ENCODE measurements at regions not wholly inside any gene's neighbourhood (a gene's known extent, or its start where the extent isn't known, plus 50 kb on each side); places are given as distances from the start of the nearest gene placed in this dataset.
"Not testable (repeated sequence)": the region's sequence is repeated elsewhere in the genome, so short reads cannot be mapped to it uniquely, and the experiment has no call there.

DNA sequence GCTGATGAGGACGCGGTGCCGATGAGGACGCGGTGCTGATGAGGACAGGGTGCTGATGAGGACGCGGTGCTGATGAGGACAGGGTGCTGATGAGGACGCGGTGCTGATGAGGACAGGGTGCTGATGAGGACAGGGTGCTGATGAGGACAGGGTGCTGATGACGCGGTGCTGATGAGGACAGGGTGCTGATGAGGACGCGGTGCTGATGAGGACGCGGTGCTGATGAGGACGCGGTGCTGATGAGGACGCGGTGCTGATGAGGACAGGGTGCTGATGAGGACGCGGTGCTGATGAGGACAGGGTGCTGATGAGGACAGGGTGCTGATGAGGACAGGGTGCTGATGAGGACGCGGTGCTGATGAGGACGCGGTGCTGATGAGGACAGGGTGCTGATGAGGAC, 399.3 kb downstream of the SMOC2 start:
- DNase-seq = not testable (repeated sequence)

DNA sequence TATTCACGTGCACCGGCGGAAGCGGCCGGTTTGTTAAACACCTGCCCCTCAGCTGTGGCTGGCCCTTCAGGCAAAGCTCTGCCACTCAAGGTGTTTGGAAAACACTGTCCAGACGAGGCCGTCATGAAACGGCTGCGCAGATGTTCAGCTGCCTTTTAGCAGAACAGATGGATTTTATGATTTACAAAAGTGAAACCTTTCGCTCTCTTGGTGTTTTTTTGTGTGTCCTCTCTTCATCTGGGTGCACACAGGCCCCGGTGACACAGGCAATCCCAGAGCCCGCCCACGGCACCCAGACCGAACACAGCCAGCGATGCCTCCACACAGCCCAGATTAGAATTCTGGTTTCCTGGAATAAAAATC, 397.0 kb downstream of the SMOC2 start:
- no peak for DNase-seq

DNA sequence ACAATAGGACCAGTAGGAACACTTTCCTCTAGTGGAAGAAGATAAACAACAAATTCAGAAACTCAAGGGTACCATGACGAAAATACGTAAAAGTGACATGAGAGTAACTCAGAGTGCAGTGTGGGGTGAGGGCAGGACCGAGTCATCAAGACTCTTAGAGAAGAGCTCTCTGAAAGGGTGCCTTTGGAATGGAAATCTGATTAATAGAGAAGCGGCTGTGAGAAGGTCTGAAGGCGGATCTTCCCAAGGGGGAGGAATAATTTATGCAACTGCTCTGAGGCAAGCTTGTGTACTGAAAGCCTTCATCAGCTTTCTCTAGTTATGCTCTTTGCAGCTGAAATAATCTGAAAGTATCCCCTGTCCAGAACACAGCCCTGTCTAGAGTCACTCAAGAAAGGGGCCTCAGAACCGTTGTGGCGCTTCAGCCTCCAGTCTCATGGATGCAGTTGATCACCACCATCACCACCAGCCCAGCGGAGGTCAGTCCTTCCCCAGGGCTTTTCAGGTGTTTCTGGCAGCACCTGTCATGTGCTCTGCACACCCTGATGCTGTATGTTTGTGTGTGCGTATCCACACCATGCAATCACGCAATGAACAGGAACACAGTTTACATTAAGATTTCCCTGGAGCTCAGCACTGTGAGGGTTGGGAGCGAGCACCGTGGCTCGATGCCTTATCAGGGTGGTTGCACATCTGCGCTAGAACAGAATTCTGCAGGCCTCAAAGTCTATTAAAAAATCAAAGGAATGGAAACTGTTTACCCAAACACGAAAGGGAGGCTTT, 396.5 kb downstream of the SMOC2 start:
- no peak for DNase-seq

DNA sequence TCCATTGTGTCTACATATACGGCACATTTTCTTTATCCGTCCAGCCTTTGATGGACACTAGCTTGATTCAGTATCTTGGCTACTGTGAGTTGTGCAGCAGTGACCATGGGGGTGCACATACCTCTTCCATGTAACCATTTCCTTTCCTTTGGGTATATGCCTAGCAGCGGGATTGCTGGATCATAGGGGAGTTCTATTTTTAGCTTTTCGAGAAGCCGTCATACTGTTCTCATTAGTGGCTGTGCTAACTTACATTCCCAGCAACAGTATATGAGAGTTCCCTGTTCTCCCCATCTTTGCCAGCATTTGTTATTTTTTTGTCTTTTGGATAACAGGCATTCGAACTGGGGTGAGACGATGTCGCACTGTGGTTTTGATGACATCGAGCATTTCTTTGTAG, 395.0 kb downstream of the SMOC2 start:
- DNase-seq = no peak

DNA sequence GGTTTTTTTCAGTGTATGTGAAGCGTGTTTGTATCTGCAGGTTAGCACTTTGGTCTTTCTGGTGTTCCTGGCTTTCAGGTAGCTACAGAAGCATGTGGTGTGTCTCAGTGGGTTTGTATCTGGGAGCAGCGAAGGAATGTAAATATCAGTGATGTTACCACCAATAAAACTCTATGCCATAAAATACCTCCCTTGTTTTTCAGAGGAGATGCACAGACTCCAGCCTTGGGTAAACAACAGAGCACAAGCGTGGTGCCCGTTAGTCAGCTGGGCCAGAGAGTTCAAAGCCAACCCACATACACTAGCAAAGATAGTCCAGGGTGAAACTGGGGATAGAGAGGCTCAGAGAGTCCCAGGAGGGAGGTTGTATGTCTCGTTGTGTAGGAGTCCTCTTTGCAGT, 393.8 kb downstream of the SMOC2 start:
- no peak for DNase-seq

DNA sequence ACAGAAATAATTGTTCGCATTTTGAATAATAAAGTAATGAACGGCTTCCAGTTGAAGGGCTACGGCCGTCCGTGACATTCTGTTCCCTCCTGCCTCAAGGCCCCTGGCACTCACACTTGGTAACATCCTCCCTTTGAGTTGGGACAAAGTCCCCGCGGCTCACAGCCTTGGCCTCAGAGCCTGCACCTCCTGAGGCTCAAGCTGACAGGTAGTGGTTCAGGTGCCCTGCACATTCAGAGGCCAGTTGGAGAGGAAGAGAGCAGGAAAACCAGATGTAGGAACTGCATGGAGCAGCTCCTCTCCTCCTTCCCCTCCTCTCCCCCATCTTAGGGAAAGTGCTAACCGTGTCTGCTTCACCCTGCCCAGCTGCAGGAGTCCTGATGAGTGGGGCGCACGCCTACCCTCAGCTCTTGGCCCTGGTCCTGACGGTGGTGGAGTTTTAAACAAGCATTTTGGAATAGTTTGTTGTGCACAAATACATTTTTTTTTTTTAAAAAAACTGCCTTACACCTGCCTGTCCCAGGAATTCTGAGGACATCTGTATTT, 393.1 kb downstream of the SMOC2 start:
- no peak for DNase-seq

DNA sequence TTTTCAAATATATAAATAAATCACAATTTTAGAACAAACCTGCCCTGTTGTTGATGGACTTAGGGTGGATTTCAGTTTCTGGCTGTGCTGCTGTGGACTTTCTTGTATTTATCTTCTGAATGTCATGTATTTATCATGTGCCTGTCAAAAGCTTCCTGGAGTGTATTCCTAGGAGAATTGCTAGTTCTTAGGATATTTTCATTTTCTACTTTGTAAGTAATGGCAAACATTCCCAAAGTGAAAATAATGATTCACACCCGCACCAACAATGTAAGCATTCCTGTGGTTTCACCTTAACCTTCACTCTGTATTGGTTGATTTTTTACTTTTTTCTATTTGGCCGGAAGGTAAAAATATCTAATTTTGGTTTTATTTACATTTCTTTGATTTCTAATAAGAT, 387.8 kb downstream of the SMOC2 start:
- no peak for DNase-seq

DNA sequence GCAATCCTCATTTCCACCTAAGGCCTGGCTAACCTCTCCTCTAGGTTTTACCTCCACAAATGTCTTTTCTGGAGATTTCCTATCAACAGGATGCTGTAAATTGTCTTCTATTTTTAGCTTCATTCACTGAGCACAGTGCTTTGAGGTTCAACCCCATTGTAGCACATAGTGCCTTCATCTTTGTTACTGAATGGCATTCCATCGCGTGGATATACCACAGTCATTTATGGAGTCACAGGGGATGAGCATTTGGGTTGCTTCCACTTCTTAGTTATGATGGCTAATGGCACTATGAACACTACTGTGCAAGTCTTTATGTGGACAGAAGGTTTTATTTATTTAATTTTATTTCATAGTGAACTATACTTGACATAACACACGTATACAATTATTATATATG, 387.1 kb downstream of the SMOC2 start:
- no peak for DNase-seq

DNA sequence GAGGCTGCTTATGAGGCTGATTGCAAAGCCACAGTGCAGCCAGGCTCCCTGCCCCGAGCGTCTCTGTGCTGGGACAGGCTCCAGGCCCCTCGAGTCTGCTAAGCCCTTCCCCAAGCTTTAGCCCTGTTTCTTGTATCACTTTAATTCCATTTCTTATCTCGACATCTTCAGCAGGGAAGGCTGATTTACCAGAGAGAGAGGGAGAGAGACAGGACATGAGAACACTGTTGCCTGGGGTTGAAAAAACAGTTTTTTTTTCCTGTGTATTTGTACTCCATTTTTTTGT, 386.5 kb downstream of the SMOC2 start:
- DNase-seq = no peak

DNA sequence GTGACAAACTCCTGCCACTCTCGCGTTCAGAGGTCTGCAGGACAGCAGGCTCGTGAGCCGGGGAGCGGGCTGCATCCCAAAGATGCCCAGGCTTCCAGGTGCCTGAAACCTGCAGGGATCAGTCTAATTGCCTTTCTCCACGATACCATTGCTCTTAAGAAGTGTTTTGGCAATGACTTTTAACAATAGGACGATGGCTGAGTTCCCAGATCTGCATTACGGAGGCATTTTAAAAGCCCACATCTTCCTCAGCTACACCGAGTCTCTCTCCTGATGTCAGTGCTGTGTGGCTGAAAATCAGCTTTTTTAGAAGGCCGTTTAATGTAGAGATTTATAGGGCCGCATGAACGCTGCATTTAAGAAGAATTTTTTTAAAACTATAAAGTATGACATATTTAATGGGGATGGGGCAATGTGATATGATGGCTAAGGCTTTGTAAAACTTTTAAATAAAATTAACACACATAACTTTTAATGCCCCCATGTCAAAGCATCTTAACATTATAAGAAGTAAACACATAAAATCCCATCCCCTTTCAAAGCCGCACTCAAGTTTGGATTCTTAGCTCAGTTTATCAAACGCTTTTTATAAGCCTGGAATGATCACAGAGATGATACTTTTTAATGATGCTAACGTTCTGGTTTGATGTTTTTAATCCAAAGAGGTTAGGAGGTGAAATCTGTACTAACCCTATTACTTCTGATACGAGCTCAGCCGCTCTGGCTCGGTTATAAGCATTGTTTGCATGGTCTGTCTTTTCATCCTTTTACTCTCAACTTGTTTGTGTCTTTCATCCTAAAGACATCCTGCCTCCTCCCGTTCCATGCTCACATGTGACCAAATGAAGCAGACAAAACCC, 386.0 kb downstream of the SMOC2 start:
- DNase-seq = no peak

DNA sequence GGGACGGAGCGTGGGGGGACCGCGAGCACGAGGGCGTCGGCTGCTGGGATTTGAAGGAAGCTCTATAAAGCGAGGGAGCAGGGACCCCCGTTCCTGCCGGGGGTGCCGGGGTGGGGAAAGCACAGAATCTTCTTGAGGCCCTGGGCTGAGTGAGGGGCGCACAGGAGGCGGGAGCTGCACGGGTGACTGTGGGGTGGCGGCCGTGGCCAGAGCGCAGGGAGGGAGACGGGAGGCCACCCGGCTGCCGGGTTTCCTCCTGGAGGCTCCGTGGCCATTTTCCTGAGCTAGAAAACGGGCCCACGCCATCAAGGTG, 385.1 kb downstream of the SMOC2 start:
- DNase-seq = no peak

DNA sequence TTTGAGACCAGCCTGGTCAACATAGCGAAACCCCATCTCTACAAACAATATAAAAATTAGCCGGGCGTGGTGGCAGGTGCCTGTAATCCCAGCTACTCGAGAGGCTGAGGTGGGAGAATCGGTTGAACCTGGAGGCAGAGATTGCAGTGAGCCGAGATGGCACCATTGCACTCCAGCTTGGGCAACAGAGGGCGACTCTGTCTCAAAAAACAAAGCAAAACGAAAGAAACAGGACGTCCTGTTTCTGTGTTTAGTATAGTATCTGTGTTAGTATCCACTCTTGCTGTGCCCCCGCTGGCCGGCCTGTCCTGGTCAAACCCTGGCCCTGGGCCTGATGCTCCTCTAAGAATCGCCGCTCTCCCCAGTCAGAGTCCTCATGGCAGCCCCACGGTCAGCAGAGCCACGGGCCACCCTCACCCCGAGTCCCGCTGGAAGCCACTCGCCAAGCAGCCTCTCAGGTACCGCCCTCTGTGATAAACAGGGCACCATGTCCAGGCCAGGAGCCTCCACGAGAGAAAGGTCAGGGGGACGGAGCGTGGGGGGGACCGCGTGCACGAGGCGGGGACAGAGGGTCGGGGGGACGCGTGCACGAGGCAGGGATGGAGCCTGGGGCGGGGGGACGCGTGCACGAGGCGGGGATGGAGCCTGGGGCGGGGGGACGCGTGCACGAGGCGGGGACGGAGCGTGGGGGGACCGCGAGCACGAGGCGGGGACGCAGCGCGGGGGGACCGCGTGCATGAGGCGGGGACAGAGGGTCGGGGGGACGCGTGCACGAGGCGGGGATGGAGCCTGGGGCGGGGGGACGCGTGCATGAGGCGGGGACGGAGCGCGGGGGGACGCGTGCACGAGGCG, 384.5 kb downstream of the SMOC2 start:
- no peak for DNase-seq

DNA sequence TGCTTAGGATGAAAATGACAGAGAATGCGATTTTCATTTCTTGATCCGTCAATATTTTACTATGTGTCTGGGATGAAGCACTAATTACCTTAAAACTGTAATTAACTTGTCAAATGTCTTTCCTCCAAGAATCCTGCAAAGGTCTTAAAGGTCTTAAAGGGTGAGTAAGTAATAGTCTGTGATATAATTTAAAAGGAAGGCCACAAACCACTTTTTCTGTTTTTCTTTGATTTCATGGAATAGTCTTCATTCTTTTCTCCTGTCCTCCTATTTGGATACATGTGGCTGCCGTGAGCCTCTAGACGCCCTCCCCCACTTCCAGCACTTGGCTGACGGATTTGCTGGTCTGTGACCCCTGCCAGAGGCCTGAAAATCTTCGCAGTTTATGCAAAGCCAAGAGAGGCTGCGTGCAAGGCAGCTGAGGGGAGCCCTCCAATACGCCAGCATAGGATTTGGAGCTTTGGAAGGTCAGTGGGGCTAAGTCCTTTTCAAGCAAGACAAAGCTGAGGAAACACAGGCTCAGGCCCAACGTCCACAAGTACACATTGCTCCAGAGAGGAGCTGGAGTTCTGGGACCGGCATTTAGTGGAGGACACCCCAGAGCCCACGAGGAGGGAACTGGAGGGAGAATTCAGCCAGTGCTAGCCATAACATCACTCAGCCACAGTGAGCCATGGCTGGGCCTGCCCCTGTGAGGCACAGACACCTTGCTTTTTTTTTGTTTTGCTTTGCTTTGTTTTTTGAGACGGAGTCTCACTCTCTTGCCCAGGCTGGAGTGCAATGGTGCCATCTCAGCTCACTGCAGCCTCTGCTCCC, 382.6 kb downstream of the SMOC2 start:
- no peak for DNase-seq

DNA sequence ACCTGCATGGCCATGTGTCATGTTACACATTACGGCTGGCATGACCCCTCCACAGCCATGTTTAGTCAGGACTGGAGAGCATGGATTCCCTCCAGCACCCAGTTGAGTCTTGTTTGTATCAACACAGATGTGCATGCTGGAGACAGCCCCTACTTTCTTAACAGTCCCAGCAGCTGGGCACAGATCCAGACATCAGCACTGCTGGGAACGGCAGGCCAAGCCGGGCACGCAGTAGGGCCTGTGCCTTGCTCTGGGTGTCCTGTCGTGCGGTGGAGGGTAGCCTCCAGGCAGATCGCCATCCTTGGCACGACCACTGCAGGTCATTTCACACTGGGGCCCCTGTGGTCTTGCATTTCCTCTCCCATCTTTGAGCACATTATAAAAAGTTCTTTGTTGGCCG, 381.4 kb downstream of the SMOC2 start:
- DNase-seq = no peak

DNA sequence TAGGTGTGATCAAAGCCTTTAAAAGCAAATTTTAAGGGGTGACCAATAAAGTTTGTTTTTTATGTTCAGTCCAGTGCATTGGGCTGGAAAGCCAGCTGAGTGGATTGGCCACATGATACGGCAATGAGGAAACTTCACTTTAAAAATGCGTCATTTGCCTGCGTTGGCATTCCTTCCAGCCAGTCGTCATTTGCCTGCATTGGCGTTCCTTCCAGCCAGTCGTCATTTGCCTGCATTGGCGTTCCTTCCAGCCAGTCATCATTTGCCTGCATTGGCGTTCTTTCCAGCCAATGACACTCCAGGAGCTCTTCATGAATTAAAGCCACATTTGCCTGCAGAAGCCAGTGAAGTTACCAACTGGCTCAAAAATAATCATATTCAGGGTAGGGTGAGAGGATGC, 378.6 kb downstream of the SMOC2 start:
- DNase-seq = no peak

DNA sequence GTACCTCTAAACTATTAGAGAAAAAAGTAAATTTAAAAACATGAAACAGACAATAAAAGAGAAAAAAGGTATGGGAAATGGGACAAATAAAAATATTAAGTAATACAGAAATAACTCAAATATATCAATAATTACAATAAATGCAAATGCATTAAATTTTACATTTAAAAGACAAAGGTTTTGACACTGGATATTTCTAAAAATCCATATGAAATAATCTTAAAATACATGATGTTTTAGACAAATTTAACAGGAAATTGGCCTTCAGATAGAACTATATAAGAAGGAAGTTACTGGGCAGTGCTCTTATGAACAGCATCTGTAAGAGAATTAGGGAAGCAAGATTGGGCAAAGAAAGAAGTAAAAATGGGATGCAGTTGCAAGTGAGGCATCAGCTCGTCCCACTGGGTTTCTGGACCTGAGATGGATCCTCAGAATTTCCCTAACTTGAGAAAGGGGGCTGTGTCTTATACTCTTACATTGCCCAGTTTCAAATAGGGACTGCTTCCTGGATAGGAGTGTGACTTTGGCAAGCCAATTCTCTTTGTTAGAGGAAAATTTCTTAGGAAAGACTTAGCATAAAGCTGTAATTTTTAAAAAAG, 376.7 kb downstream of the SMOC2 start:
- DNase-seq = no peak

DNA sequence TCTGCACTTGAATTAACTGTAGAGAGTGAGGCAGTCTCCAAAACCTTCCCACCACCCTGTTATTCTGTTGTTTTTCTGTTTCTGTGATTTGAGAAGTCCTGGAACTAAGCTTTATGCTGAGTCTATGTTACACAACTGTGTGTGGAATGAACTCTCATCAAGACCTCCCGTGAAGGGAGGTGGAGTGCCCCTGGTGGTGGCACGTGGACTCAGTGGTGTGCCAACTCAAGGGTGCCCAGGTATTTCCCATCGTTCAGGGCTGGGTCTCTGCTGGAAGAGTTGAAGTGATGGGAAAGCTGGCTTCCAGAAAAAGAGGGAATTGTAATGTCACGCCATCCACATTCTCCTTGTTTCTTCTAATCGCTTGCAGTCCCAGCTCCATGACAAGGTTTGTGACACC, 374.2 kb downstream of the SMOC2 start:
- no peak for DNase-seq

DNA sequence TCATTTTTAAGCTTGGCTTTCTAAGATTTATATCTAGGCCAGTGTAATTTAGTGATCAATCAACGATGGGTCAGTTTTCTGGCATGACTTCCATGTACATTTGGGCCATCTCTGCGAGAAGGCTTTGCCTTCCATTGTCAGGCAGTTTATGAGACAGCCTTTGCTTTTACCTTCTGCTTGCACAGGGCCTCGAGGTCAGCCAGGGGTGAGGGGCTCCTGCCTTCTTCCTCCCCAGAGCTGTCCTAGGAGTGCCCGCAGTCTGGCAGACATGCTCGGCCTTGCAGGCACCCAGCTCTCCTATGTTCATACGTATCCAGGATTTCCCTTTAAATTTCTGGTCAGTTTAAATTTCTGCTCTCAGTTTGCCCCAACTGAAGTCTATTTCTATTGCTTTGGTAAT, 367.2 kb downstream of the SMOC2 start:
- no peak for DNase-seq

DNA sequence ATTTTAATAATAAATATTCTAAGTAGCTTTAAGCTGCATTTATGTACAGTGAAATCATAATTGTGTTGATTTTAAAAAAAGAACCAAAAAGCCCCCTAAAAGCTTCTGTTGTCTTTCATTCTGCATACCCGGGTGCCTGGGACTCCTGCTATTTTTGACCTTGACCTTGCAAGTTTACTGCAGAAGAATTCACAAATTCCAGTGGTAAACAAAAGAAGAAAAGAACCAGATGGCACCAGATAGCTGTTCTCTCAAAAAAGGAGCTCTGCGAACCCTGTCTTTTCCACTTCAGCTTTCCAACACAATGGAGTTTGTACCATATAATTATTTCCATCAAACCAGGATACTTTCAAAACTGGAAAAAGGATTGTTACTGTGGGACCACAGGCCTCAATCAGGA, 363.3 kb downstream of the SMOC2 start:
- no peak for DNase-seq

DNA sequence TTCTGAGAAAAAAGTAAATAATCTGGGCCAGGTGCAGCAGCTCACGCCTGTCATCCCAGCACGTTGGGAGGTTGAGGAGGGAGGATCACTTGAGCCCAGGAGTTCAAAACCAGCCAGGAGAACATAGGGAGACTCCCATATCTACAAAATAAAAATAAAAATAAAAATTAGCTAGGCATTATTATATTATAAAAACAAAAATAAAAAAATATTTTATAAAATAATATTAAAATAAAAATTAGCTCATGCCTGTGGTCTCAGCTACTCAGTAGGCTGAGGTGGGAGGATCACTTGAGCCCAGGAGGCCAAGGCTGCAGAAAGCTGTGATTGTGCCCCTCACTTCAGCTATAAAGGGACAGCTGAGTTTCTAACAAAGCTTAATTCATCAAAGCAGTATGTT, 362.9 kb downstream of the SMOC2 start:
- DNase-seq = no peak

DNA sequence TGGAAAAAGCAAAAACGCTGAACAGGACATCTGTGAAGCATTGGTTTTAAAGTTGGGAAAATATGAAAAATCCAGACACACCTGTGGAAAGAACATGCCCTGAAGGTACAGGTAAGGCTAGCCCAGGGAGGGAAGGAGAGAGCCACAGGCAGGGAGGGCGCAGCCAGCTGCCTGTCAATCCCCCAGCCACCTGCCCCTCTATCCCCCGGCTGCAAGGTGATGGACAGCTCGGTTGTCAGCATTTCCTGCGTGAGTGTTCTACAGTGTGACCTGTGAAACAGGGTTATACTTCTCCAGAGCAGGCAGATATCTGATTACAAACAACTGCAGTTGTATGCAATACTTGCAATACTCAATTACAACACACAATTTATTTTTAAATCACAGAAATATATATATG, 358.1 kb downstream of the SMOC2 start:
- no peak for DNase-seq

DNA sequence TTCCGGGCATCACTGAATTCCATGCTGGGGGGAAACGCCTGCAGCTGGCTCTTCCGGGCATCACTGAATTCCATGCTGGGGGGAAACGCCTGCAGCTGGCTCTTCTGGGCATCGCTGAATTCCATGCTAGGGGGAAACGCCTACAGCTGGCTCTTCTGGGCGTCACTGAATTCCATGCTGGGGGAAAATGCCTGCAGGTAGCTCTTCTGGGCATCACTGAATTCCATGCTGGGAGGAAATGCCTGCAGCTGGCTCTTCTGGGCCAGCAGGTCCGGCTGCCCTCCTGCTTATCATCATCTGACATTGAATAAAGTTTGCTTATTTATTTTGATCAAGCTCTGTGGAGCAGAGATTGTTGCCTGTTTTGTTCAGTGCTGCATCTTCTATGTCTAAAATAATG, 355.1 kb downstream of the SMOC2 start:
- no peak for DNase-seq
